Tibial artery (tissue), 4 donors: ENCODE measurements at regions not wholly inside any gene's neighbourhood (a gene's known extent, or its start where the extent isn't known, plus 50 kb on each side); places are given as distances from the start of the nearest gene placed in this dataset.

ENCODE experiments used
- DNase-seq, 2 donors: peaks; one replicate each; pipeline ENCODE4 v3.0.0-alpha.2; 2019
- H3K27ac ChIP-seq, 2 donors: fragments of 200-600 bp; sonication (generic) in 1 of 2; 1 replicate in 1 of 2; 2 replicates in 1 of 2; pipeline ENCODE4 v1.5.1; 2018 to 2019; ENCODE audit warnings: mild to moderate bottlenecking in 1 of 2
- H3K27me3 ChIP-seq, 2 donors: fragments of 200-600 bp; sonication (generic) in 1 of 2; one replicate each; pipeline versions ENCODE4 v1.5.1 to v1.6.0; 2016 to 2019
- H3K36me3 ChIP-seq, 3 donors: fragments of 200-600 bp; sonication (generic) in 2 of 3; one replicate each; pipeline ENCODE4 v1.5.1; 2016 to 2019; ENCODE audit warnings: mild to moderate bottlenecking in 2 of 3
- H3K4me1 ChIP-seq, 4 donors: fragments of 200-600 bp; sonication (generic) in 2 of 4; 1 replicate in 3 of 4; 2 replicates in 1 of 4; pipeline ENCODE4 v1.5.1; 2016 to 2019
- H3K4me3 ChIP-seq, 2 donors: fragments of 200-600 bp; sonication (generic) in 1 of 2; 1 replicate in 1 of 2; 2 replicates in 1 of 2; pipeline ENCODE4 v1.5.1; 2018 to 2019; ENCODE audit warnings: mild to moderate bottlenecking in 2 of 2
- H3K9me3 ChIP-seq, 3 donors: fragments of 200-600 bp; sonication (generic) in 1 of 3; one replicate each; pipeline ENCODE4 v1.5.1; 2016 to 2019
- CTCF ChIP-seq, 2 experiments: fragments of 200-600 bp in 1 of 2; fragments of 450-650 bp in 1 of 2; IDR thresholded peaks; one replicate each; pipeline ENCODE4 v1.5.1; 2017 to 2019; ENCODE audit warnings: antibody characterized with exemption in 2 of 2, mild to moderate bottlenecking in 1 of 2, moderate library complexity in 1 of 2
- intact Hi-C: fragments of 100-400 bp; cut with DNase I; formaldehyde crosslinking; loops from one replicate; pipeline ENCODE4 v1.15.0; 2023; ENCODE audit warnings: low total_unique reads

- DNase-seq = no peak
- Histone ChIP-seq H3K9me3 (no peaks in the 10 kb centered on the region), H3K36me3 (no peaks in the 10 kb centered on the region), H3K4me1 (peaks cover 0 to 26% (median 2%) of the 10 kb centered on the region in 4 donors), H3K27ac (no peak overlapping the region), H3K4me3 (no peak overlapping the region), H3K27me3 (no peaks in the 10 kb centered on the region)
- intact Hi-C loops = no loop called here
- TF ChIP-seq CTCF (IDR thresholded peaks at IDR 0.05) = no peak
Measured at GRCh38 chr4:156309031-156309430, 355.4 kb upstream of the CTSO start.

GRCh38 chr4:156303708-156304107 is 350.0 kb upstream of the CTSO start:
- DNase-seq = no peak
- no peak for TF ChIP-seq CTCF (IDR thresholded peaks at IDR 0.05)
- intact Hi-C loops = no loop called here
- H3K27me3 ChIP-seq = no peaks in the 10 kb centered on the region
- no peaks in the 10 kb centered on the region for H3K36me3 ChIP-seq
- H3K9me3 ChIP-seq = no peaks in the 10 kb centered on the region
- H3K27ac ChIP-seq = no peak overlapping the region
- H3K4me1 ChIP-seq = peaks cover 0 to 16% (median 2%) of the 10 kb centered on the region in 4 donors
- no peak overlapping the region for H3K4me3 ChIP-seq

GRCh38 chr4:156298230-156298629 is 344.6 kb upstream of the CTSO start:
- no peak for TF ChIP-seq CTCF (IDR thresholded peaks at IDR 0.05)
- no peak overlapping the region for H3K27ac ChIP-seq
- H3K9me3 ChIP-seq = no peaks in the 10 kb centered on the region
- H3K27me3 ChIP-seq = no peaks in the 10 kb centered on the region
- H3K4me1 ChIP-seq = peaks cover 0 to 8% (median 0%) of the 10 kb centered on the region in 4 donors
- DNase-seq = no peak
- intact Hi-C loops = no loop called here
- no peaks in the 10 kb centered on the region for H3K36me3 ChIP-seq
- no peak overlapping the region for H3K4me3 ChIP-seq

GRCh38 chr4:156295676-156296195 is 342.1 kb upstream of the CTSO start:
- H3K27ac ChIP-seq = no peak overlapping the region
- intact Hi-C loops = no loop called here
- H3K4me3 ChIP-seq = no peak overlapping the region
- no peaks in the 10 kb centered on the region for H3K27me3 ChIP-seq
- H3K4me1 ChIP-seq = peaks cover 0 to 8% (median 0%) of the 10 kb centered on the region in 4 donors
- no peaks in the 10 kb centered on the region for H3K36me3 ChIP-seq
- DNase-seq = no peak
- no peaks in the 10 kb centered on the region for H3K9me3 ChIP-seq
- no peak for TF ChIP-seq CTCF (IDR thresholded peaks at IDR 0.05)

GRCh38 chr4:156294577-156294976 is 340.9 kb upstream of the CTSO start:
- Histone ChIP-seq H3K27me3 (no peaks in the 10 kb centered on the region), H3K36me3 (no peaks in the 10 kb centered on the region), H3K4me1 (peaks cover 0 to 8% (median 0%) of the 10 kb centered on the region in 4 donors), H3K4me3 (no peak overlapping the region), H3K9me3 (no peaks in the 10 kb centered on the region), H3K27ac (no peak overlapping the region)
- TF ChIP-seq CTCF (IDR thresholded peaks at IDR 0.05) = no peak
- no peak for DNase-seq
- intact Hi-C loops = no loop called here
